NCI-H460 (cell line): ENCODE measurements at regions not wholly inside any gene's neighbourhood (a gene's known extent, or its start where the extent isn't known, plus 50 kb on each side); places are given as distances from the start of the nearest gene placed in this dataset.

ENCODE experiments used
- DNase-seq: peaks from one replicate; pipeline ENCODE4 v3.0.0-alpha.2; 2016; ENCODE audit warnings: low read depth; ENCODE audit errors: extremely low read depth

GRCh38 chr1:17927952-17928351, 172.8 kb downstream of the ACTL8 start:
- no peak for DNase-seq

- no peak for DNase-seq
Observed at GRCh38 chr1:17929224-17929623, 174.1 kb downstream of the ACTL8 start.

- DNase-seq, result no peak
Observed at GRCh38 chr1:17930635-17931034, 175.5 kb downstream of the ACTL8 start.

GRCh38 chr1:17932164-17932563, 175.4 kb upstream of the IGSF21 start:
- DNase-seq, result no peak

- no peak for DNase-seq
Observed at GRCh38 chr1:17933501-17933900, 174.1 kb upstream of the IGSF21 start.

GRCh38 chr1:17933971-17934370, 173.6 kb upstream of the IGSF21 start:
- no peak for DNase-seq

GRCh38 chr1:17935230-17935629, 172.4 kb upstream of the IGSF21 start:
- no peak for DNase-seq

GRCh38 chr1:17941431-17942189, 166.0 kb upstream of the IGSF21 start:
- DNase-seq, result no peak

- DNase-seq, result no peak
Observed at GRCh38 chr1:17943506-17943905, 164.1 kb upstream of the IGSF21 start.

- no peak for DNase-seq
Observed at GRCh38 chr1:17944646-17945045, 163.0 kb upstream of the IGSF21 start.

GRCh38 chr1:17946434-17946833, 161.2 kb upstream of the IGSF21 start:
- DNase-seq, result no peak

- DNase-seq, result no peak
Observed at GRCh38 chr1:17948594-17948993, 159.0 kb upstream of the IGSF21 start.

- no peak for DNase-seq
Observed at GRCh38 chr1:17949511-17949910, 158.1 kb upstream of the IGSF21 start.

GRCh38 chr1:17950728-17951127, 156.9 kb upstream of the IGSF21 start:
- no peak for DNase-seq

GRCh38 chr1:17952506-17952905, 155.1 kb upstream of the IGSF21 start:
- no peak for DNase-seq

- DNase-seq, result no peak
Observed at GRCh38 chr1:17953921-17954320, 153.7 kb upstream of the IGSF21 start.

GRCh38 chr1:17955302-17956285, 152.0 kb upstream of the IGSF21 start:
- no peak for DNase-seq

- DNase-seq, result no peak
Observed at GRCh38 chr1:17957588-17958267, 149.9 kb upstream of the IGSF21 start.

GRCh38 chr1:17958704-17959103, 148.9 kb upstream of the IGSF21 start:
- DNase-seq, result no peak

GRCh38 chr1:17963513-17963912, 144.1 kb upstream of the IGSF21 start:
- DNase-seq, result no peak

- DNase-seq, result no peak
Observed at GRCh38 chr1:17965515-17966100, 142.0 kb upstream of the IGSF21 start.
